A549 (cell line): ENCODE measurements at regions not wholly inside any gene's neighbourhood (a gene's known extent, or its start where the extent isn't known, plus 50 kb on each side); places are given as distances from the start of the nearest gene placed in this dataset.

ENCODE experiments used
- ATAC-seq, 2 experiments: fragments of 200-7000 bp in 1 of 2; fragments of >200 bp in 1 of 2; cut with Nextera tagmentation in 1 of 2; cut with Tn5 transposase in 1 of 2; 3 replicates each; pipeline versions ENCODE4 v1.8.0 to v1.9.1; 2018 to 2020; ENCODE audit warnings: mild to moderate bottlenecking in 1 of 2, moderate library complexity in 1 of 2
- CTCF ChIA-PET: fragments of 300-600 bp; sonication (Branson Sonifier 250); formaldehyde crosslinking; extraction: SDS; loops from one replicate; lab custom pipeline; 2021; ENCODE audit warnings: antibody characterized with exemption, inconsistent platforms; lab: Yijun Ruan, JAX
- POLR2A ChIA-PET: fragments of 350-600 bp; formaldehyde crosslinking; extraction: SDS; loops from one replicate; lab custom pipeline; 2021; ENCODE audit warnings: antibody characterized with exemption, inconsistent platforms; lab: Yijun Ruan, JAX
- DNase-seq, 2 experiments: peaks; one replicate each; pipeline versions ENCODE4 v3.0.0 to v3.0.0-alpha.2; 2011 to 2016; ENCODE audit warnings: low read depth in 1 of 2, low spot score in 1 of 2
- FAIRE-seq: peaks from 2 replicates; lab custom pipeline; 2011; peaks lifted over from hg19 to GRCh38; lab: Jason Lieb, UNC
- H3K27ac ChIP-seq, 2 experiments: fragments of >200 bp; sonication (Bioruptor Twin); formaldehyde crosslinking; 3 replicates each; pipeline ENCODE4 v1.5.1; 2016 to 2017
- H3K4me1 ChIP-seq: fragments of >200 bp; sonication (Bioruptor Twin); formaldehyde crosslinking; 3 replicates; pipeline ENCODE4 v1.6.1; 2016
- H3K4me2 ChIP-seq: fragments of >200 bp; sonication (Bioruptor Twin); formaldehyde crosslinking; 3 replicates; pipeline ENCODE4 v1.6.1; 2016
- H3K4me3 ChIP-seq: fragments of >200 bp; sonication (Bioruptor Twin); formaldehyde crosslinking; 3 replicates; pipeline ENCODE4 v1.5.1; 2016
- H3K9me3 ChIP-seq: fragments of >200 bp; sonication (Bioruptor Twin); formaldehyde crosslinking; 3 replicates; pipeline ENCODE4 v1.6.1; 2016
- ATOH8 ChIP-seq: fragments of 250-450 bp; sonication (Bioruptor Pico); IDR thresholded peaks from 2 replicates; pipeline ENCODE4 v1.5.0; 2020; ENCODE audit warnings: low read depth, mild to moderate bottlenecking, moderate library complexity
- BCL3 ChIP-seq: fragments of >200 bp; sonication (Bioruptor Twin); formaldehyde crosslinking; IDR thresholded peaks from 3 replicates; pipeline ENCODE4 v1.6.1; 2016
- CEBPB ChIP-seq, 2 experiments: fragments of >200 bp in 1 of 2; sonication (Bioruptor Twin) in 1 of 2; formaldehyde crosslinking in 1 of 2; IDR thresholded peaks; 2 replicates each; pipeline ENCODE4 v1.6.1; 2012 to 2016
- CHD2 ChIP-seq: fragments of 150-350 bp; IDR thresholded peaks from 2 replicates; pipeline ENCODE4 v1.6.1; 2014; ENCODE audit warnings: low read length; ENCODE audit not compliant: partially characterized antibody
- EHMT2 ChIP-seq: fragments of 200-600 bp; sonication (generic); IDR thresholded peaks from 2 replicates; pipeline ENCODE4 v1.6.1; 2016; ENCODE audit warnings: antibody characterized with exemption, low read depth, mild to moderate bottlenecking, moderate library complexity
- ELK1 ChIP-seq: fragments of 150-350 bp; IDR thresholded peaks from 2 replicates; pipeline ENCODE4 v1.6.1; 2014; ENCODE audit warnings: low read depth, mild to moderate bottlenecking, low read length
- ESRRA ChIP-seq: fragments of 150-350 bp; IDR thresholded peaks from 2 replicates; pipeline ENCODE4 v1.6.1; 2014; ENCODE audit warnings: mild to moderate bottlenecking, low read length, borderline replicate concordance
- FOSB ChIP-seq: fragments of 250-450 bp; sonication (Bioruptor Pico); IDR thresholded peaks from 2 replicates; pipeline ENCODE4 v1.5.0; 2020; ENCODE audit warnings: mild to moderate bottlenecking, moderate library complexity
- FOXS1 ChIP-seq: fragments of 250-450 bp; sonication (Bioruptor Pico); IDR thresholded peaks from 2 replicates; pipeline ENCODE4 v1.5.0; 2020; ENCODE audit warnings: mild to moderate bottlenecking, moderate library complexity
- HDAC2 ChIP-seq: fragments of 200-600 bp; sonication (generic); IDR thresholded peaks from 2 replicates; pipeline ENCODE4 v1.6.1; 2016
- HEYL ChIP-seq: fragments of 250-450 bp; sonication (Bioruptor Pico); IDR thresholded peaks from 2 replicates; pipeline ENCODE4 v1.8.0; 2021; ENCODE audit warnings: mild to moderate bottlenecking, moderate library complexity
- HOXA7 ChIP-seq: fragments of 250-450 bp; sonication (Bioruptor Pico); IDR thresholded peaks from 2 replicates; pipeline ENCODE4 v1.5.0; 2020; ENCODE audit warnings: mild to moderate bottlenecking, moderate library complexity
- HOXB13 ChIP-seq: fragments of 250-450 bp; sonication (Bioruptor Pico); IDR thresholded peaks from 2 replicates; pipeline ENCODE4 v1.5.0; 2020; ENCODE audit warnings: low read depth, mild to moderate bottlenecking, moderate library complexity
- JUN ChIP-seq, 2 experiments: fragments of >200 bp; sonication (Bioruptor Twin); formaldehyde crosslinking; IDR thresholded peaks; 2 replicates in 1 of 2; 3 replicates in 1 of 2; pipeline ENCODE4 v1.6.1; 2016 to 2017
- KDM5A ChIP-seq: fragments of 200-600 bp; sonication (generic); IDR thresholded peaks from 2 replicates; pipeline ENCODE4 v1.6.1; 2016; ENCODE audit warnings: antibody characterized with exemption, mild to moderate bottlenecking
- MAX ChIP-seq: IDR thresholded peaks from 2 replicates; pipeline ENCODE4 v1.6.1; 2012
- MAZ ChIP-seq: fragments of 150-350 bp; IDR thresholded peaks from 2 replicates; pipeline ENCODE4 v1.6.1; 2014; ENCODE audit warnings: antibody characterized with exemption, low read depth, low read length, borderline replicate concordance
- NPAS2 ChIP-seq: fragments of 250-450 bp; sonication (Bioruptor Pico); IDR thresholded peaks from 2 replicates; pipeline ENCODE4 v1.8.0; 2022; ENCODE audit warnings: mild to moderate bottlenecking, moderate library complexity, borderline replicate concordance
- POLR2A ChIP-seq: IDR thresholded peaks from 2 replicates; pipeline ENCODE4 v1.6.1; 2012; ENCODE audit warnings: mild to moderate bottlenecking, low read length
- RAD21 ChIP-seq, 2 experiments: fragments of >200 bp in 1 of 2; sonication (Bioruptor Twin) in 1 of 2; formaldehyde crosslinking in 1 of 2; IDR thresholded peaks in 1 of 2; conservative IDR thresholded peaks in 1 of 2; 2 replicates in 1 of 2; 3 replicates in 1 of 2; pipeline ENCODE4 v1.6.1; 2012 to 2018; ENCODE audit warnings: inconsistent platforms in 1 of 2
- RFX5 ChIP-seq: fragments of 450-650 bp; IDR thresholded peaks from 2 replicates; pipeline ENCODE4 v1.7.1; 2014; ENCODE audit warnings: antibody characterized with exemption, mild to moderate bottlenecking, moderate library complexity
- SMC3 ChIP-seq: fragments of >200 bp; sonication (Bioruptor Twin); formaldehyde crosslinking; IDR thresholded peaks from 3 replicates; pipeline ENCODE4 v1.6.1; 2018; ENCODE audit warnings: inconsistent platforms
- SREBF2 ChIP-seq: fragments of 450-650 bp; IDR thresholded peaks from 2 replicates; pipeline ENCODE4 v1.6.1; 2014; ENCODE audit warnings: mild to moderate bottlenecking, moderate library complexity
- TFCP2L1 ChIP-seq: fragments of 250-450 bp; sonication (Bioruptor Pico); IDR thresholded peaks from 2 replicates; pipeline ENCODE4 v1.5.0; 2021; ENCODE audit warnings: mild to moderate bottlenecking
- ZFP36 ChIP-seq: fragments of 450-650 bp; IDR thresholded peaks from 2 replicates; pipeline ENCODE4 v1.6.1; 2014; ENCODE audit warnings: borderline replicate concordance; ENCODE audit not compliant: partially characterized antibody
- ZSCAN20 ChIP-seq: fragments of 250-450 bp; sonication (Bioruptor Pico); IDR thresholded peaks from 2 replicates; pipeline ENCODE4 v1.8.0; 2022; ENCODE audit warnings: mild to moderate bottlenecking, moderate library complexity
- WGBS: methylation state at CpG from one replicate; pipeline ENCODE4 v1.1.6; 2017; ENCODE audit errors: missing lambda C conversion rate; 5-methylcytosine and 5-hydroxymethylcytosine counted together

GRCh38 chr11:15645201-15645600 lies 530.5 kb downstream of the INSC start:
- FAIRE-seq (no peak), DNase-seq (no peak), ATAC-seq (no peak)
- H3K9me3 ChIP-seq = no peaks in the 10 kb centered on the region
- H3K27ac ChIP-seq = no peak overlapping the region
- POLR2A ChIA-PET = no interaction called here
- H3K4me1 ChIP-seq = no peaks in the 10 kb centered on the region; the same call in 2 of the 3 replicates
- TF ChIP-seq CEBPB (IDR thresholded peaks at IDR 0.05) (no peak), JUN (IDR thresholded peaks at IDR 0.05) (no peak), RFX5 (no peak), BCL3 (no peak), NPAS2 (CRISPR knock-in tag) (no peak), HOXB13 (CRISPR knock-in tag) (no peak), SMC3 (no peak), HOXA7 (no peak), TFCP2L1 (no peak), FOSB (CRISPR knock-in tag) (no peak), RAD21 (conservative IDR thresholded peaks at IDR 0.05 in 1 of 2, IDR thresholded peaks at IDR 0.05 in 1 of 2) (no peak), FOXS1 (CRISPR knock-in tag) (no peak), MAX (no peak), HEYL (CRISPR knock-in tag) (no peak), ZSCAN20 (CRISPR knock-in tag) (no peak), SREBF2 (no peak), ELK1 (no peak), ESRRA (no peak), KDM5A (no peak), HDAC2 (no peak)
- H3K4me2 ChIP-seq = no peak overlapping the region
- CTCF ChIA-PET = no interaction called here
- no peak overlapping the region for H3K4me3 ChIP-seq
- WGBS = 22% methylated on average over 1 of the region's 1 CpG

- Histone ChIP-seq H3K4me1 (peaks cover 6% of the 10 kb centered on the region), H3K4me2 (peak overlapping the region; percentile 91), H3K27ac (peak overlapping the region; percentile 75 to 84; a peak in 5 of 6 replicates), H3K9me3 (no peaks in the 10 kb centered on the region)
- WGBS = 82% methylated on average over 6 of the region's 14 CpGs
- DNase-seq = no peak
- ATAC-seq = peak; percentile 58 to 63
- CTCF ChIA-PET = interaction anchor here (0.6 to 2.8 kb wide), 41 partner anchors 8 to 1088 kb away, joined by 3 to 21 read pairs (median 4); no protein-coding TSS in a partner anchor
- TF ChIP-seq ELK1 (no peak), CHD2 (no peak), BCL3 (no peak), MAZ (no peak), EHMT2 (no peak), ATOH8 (CRISPR knock-in tag) (no peak), POLR2A (no peak), ZFP36 (no peak), HOXA7 (no peak)
- TF ChIP-seq, all 56 proteins: peak for 0
- no peak for FAIRE-seq
- no peak overlapping the region for H3K4me3 ChIP-seq
- POLR2A ChIA-PET = interaction anchor here (0.8 kb wide), 1 partner anchor 963 kb away, joined by 3 read pairs; no protein-coding TSS in a partner anchor
Observed at GRCh38 chr11:15649371-15650104, 534.8 kb downstream of the INSC start.
